H9 (cell line): ENCODE measurements at regions not wholly inside any gene's neighbourhood (a gene's known extent, or its start where the extent isn't known, plus 50 kb on each side); places are given as distances from the start of the nearest gene placed in this dataset.

Experiments
- DNase-seq: peaks from one replicate; pipeline ENCODE4 v3.0.0-alpha.2; 2017
- H2AFZ ChIP-seq: one replicate; pipeline ENCODE4 v1.6.1; 2013; ENCODE audit warnings: mild to moderate bottlenecking, low read length, control low read depth, moderate library complexity
- H2AK5ac ChIP-seq: 2 replicates; pipeline ENCODE4 v1.6.1; 2013; ENCODE audit warnings: low read length, control low read depth, mixed read lengths; ENCODE audit not compliant: insufficient read length
- H2BK120ac ChIP-seq: one replicate; pipeline ENCODE4 v1.6.1; 2013; ENCODE audit warnings: low read depth, mild to moderate bottlenecking, low read length, control low read depth, inconsistent platforms; ENCODE audit not compliant: poor library complexity, severe bottlenecking
- H2BK12ac ChIP-seq: 2 replicates; pipeline ENCODE4 v1.6.1; 2013; ENCODE audit warnings: low read length, control low read depth, mixed read lengths, low read depth; ENCODE audit not compliant: insufficient read length
- H2BK15ac ChIP-seq: 2 replicates; pipeline ENCODE4 v1.6.1; 2013; ENCODE audit warnings: low read depth, low read length, control low read depth
- H2BK20ac ChIP-seq: one replicate; pipeline ENCODE4 v1.6.1; 2013; ENCODE audit warnings: low read depth, mild to moderate bottlenecking, low read length, control low read depth, inconsistent platforms; ENCODE audit not compliant: poor library complexity, severe bottlenecking
- H2BK5ac ChIP-seq: 2 replicates; pipeline ENCODE4 v1.6.1; 2013; ENCODE audit warnings: low read length, control low read depth, mixed read lengths; ENCODE audit not compliant: insufficient read length
- H3K14ac ChIP-seq: 2 replicates; pipeline ENCODE4 v1.6.1; 2013; ENCODE audit warnings: low read length, control low read depth; ENCODE audit not compliant: insufficient read depth
- H3K18ac ChIP-seq: 2 replicates; pipeline ENCODE4 v1.6.1; 2013; ENCODE audit warnings: low read depth, mild to moderate bottlenecking, mixed read lengths, low read length, control low read depth; ENCODE audit not compliant: insufficient read length
- H3K23ac ChIP-seq: 2 replicates; pipeline ENCODE4 v1.6.1; 2013; ENCODE audit warnings: low read length, control low read depth, mixed read lengths, low read depth; ENCODE audit not compliant: insufficient read length
- H3K23me2 ChIP-seq: 2 replicates; pipeline ENCODE4 v1.6.1; 2013; ENCODE audit warnings: low read depth, mild to moderate bottlenecking, mixed read lengths, low read length, control low read depth; ENCODE audit not compliant: insufficient read length, poor library complexity, severe bottlenecking
- H3K27ac ChIP-seq: 2 replicates; pipeline ENCODE4 v1.5.1; 2013; ENCODE audit warnings: low read length, control low read depth, mixed read lengths, low read depth; ENCODE audit not compliant: insufficient read length
- H3K27me3 ChIP-seq: 2 replicates; pipeline ENCODE4 v1.6.1; 2013; ENCODE audit warnings: low read length, control low read depth, inconsistent platforms; ENCODE audit not compliant: insufficient read depth
- H3K4ac ChIP-seq: 2 replicates; pipeline ENCODE4 v1.6.1; 2013; ENCODE audit warnings: low read depth, mild to moderate bottlenecking, control low read depth, inconsistent platforms, low read length, moderate library complexity
- H3K4me1 ChIP-seq: 2 replicates; pipeline ENCODE4 v1.6.1; 2013; ENCODE audit warnings: low read length, control low read depth, inconsistent platforms; ENCODE audit not compliant: insufficient read depth
- H3K4me2 ChIP-seq: 2 replicates; pipeline ENCODE4 v1.6.1; 2013; ENCODE audit warnings: low read length, control low read depth, mixed read lengths; ENCODE audit not compliant: insufficient read length, insufficient read depth
- H3K56ac ChIP-seq: 2 replicates; pipeline ENCODE4 v1.6.1; 2013; ENCODE audit warnings: low read depth, mild to moderate bottlenecking, mixed read lengths, low read length, control low read depth; ENCODE audit not compliant: insufficient read length
- H3K79me1 ChIP-seq: 2 replicates; pipeline ENCODE4 v1.6.1; 2013; ENCODE audit warnings: low read depth, mild to moderate bottlenecking, moderate library complexity, low read length, control low read depth, inconsistent platforms; ENCODE audit not compliant: insufficient read depth, poor library complexity, severe bottlenecking
- H3K79me2 ChIP-seq: 2 replicates; pipeline ENCODE4 v1.6.1; 2013; ENCODE audit warnings: low read length, control low read depth, inconsistent platforms; ENCODE audit not compliant: insufficient read depth
- H3K9ac ChIP-seq: 2 replicates; pipeline ENCODE4 v1.6.1; 2013; ENCODE audit warnings: low read length, control low read depth, mixed read lengths; ENCODE audit not compliant: insufficient read length; ENCODE audit errors: extremely low read depth
- H3K9me3 ChIP-seq: one replicate; pipeline ENCODE4 v1.6.1; 2013; ENCODE audit warnings: low read depth, low read length, inconsistent platforms; ENCODE audit not compliant: control insufficient read depth
- H3T11ph ChIP-seq: one replicate; pipeline ENCODE4 v1.6.1; 2013; ENCODE audit warnings: mild to moderate bottlenecking, low read length, control low read depth, inconsistent platforms
- H4K20me1 ChIP-seq: one replicate; pipeline ENCODE4 v1.6.1; 2013; ENCODE audit not compliant: control insufficient read depth, insufficient read length, insufficient read depth
- H4K5ac ChIP-seq: 2 replicates; pipeline ENCODE4 v1.6.1; 2013; ENCODE audit warnings: low read depth, mild to moderate bottlenecking, mixed read lengths, low read length, control low read depth; ENCODE audit not compliant: insufficient read length
- H4K8ac ChIP-seq: replicated peaks from 2 replicates; pipeline ENCODE4 v1.6.1; 2013; ENCODE audit warnings: low read length, control low read depth, mixed read lengths, low read depth; ENCODE audit not compliant: insufficient read length
- H4K91ac ChIP-seq: 2 replicates; pipeline ENCODE4 v1.6.1; 2013; ENCODE audit warnings: low read depth, mild to moderate bottlenecking, moderate library complexity, mixed read lengths, low read length, control low read depth; ENCODE audit not compliant: insufficient read length
- H3K27ac Mint-ChIP-seq, 3 experiments: 2 replicates in 2 of 3; 3 replicates in 1 of 3; pipeline ENCODE4 v1.8.0; 2020 to 2021; ENCODE audit warnings: mixed read lengths in 3 of 3, mild to moderate bottlenecking in 1 of 3, moderate library complexity in 1 of 3
- H3K27me3 Mint-ChIP-seq: 2 replicates; pipeline ENCODE4 v1.8.0; 2021; ENCODE audit warnings: low read depth, mild to moderate bottlenecking, moderate library complexity, mixed read lengths
- H3K36me3 Mint-ChIP-seq, 3 experiments: 2 replicates in 2 of 3; 3 replicates in 1 of 3; pipeline ENCODE4 v1.8.0; 2020 to 2021; ENCODE audit warnings: low read depth in 3 of 3, mixed read lengths in 3 of 3; ENCODE audit not compliant: insufficient read depth in 1 of 3
- H3K4me1 Mint-ChIP-seq, 2 experiments: 2 replicates each; pipeline ENCODE4 v1.8.0; 2020; ENCODE audit warnings: mixed read lengths in 2 of 2
- H3K4me3 Mint-ChIP-seq, 2 experiments: 2 replicates in 1 of 2; 3 replicates in 1 of 2; pipeline ENCODE4 v1.8.0; 2020 to 2021; ENCODE audit warnings: mild to moderate bottlenecking in 2 of 2, mixed read lengths in 2 of 2, moderate library complexity in 1 of 2
- H3K9me3 Mint-ChIP-seq, 2 experiments: 2 replicates in 1 of 2; 3 replicates in 1 of 2; pipeline ENCODE4 v1.8.0; 2020; ENCODE audit warnings: mild to moderate bottlenecking in 2 of 2, mixed read lengths in 2 of 2, moderate library complexity in 1 of 2
- CTCF ChIP-seq: fragments of 200-600 bp; sonication (generic); conservative IDR thresholded peaks from 3 replicates; pipeline ENCODE4 v1.8.0; 2021; ENCODE audit warnings: antibody characterized with exemption, mild to moderate bottlenecking
- WGBS: extraction: QIAGEN DNeasy Blood & Tissue Kit; methylation state at CpG from one replicate; pipeline ENCODE4 v1.1.7; 2013; ENCODE audit warnings: missing lambda C conversion rate, low lambda C conversion rate, mixed read lengths; ENCODE audit not compliant: insufficient read length; ENCODE audit errors: extremely low coverage; 5-methylcytosine and 5-hydroxymethylcytosine counted together

DNA sequence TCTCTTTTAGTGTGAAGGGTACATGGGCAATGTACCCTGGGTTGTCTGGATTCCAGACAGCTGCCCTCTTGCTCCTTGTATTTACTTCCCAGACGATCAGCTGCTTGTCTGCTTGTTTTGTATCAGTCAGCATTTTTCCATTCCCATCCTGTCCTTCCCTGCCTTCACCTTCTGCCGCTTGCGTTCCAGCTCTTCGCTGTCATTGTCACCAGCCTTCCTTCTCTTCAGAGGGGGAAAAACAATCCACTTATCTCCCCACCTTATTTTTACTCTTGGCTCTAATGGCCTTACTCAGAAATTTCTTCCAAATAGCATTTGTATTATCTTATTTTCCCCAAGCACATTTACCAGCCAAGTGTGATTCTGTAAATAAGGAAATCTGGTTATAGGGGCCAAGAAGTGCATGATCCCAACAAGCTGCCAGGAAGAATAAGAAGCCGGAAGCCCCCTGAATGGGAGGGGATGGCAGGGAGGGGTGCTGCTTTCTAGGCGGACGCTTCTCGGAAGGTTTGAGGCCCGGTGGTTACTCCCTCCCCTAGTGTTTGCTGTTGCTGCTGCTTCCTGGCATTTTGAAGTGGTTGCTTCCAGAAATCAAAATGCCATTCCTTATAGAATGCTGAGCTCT, 497.6 kb downstream of the NTRK3 start:
- Histone ChIP-seq H3K23ac (no peak overlapping the region), H4K20me1 (peaks cover 2% of the 10 kb centered on the region), H3K79me1 (no peaks in the 10 kb centered on the region), H4K8ac (no peak overlapping the region), H3K27me3 (no peaks in the 10 kb centered on the region), H3K14ac (no peak overlapping the region), H3K4ac (no peak overlapping the region), H3T11ph (no peak overlapping the region), H2BK15ac (no peak overlapping the region), H3K4me2 (no peak overlapping the region), H3K23me2 (no peaks in the 10 kb centered on the region), H3K4me1 (no peaks in the 10 kb centered on the region), H3K18ac (no peak overlapping the region), H4K91ac (no peak overlapping the region), H2AK5ac (no peak overlapping the region), H3K9ac (no peak overlapping the region), H2BK20ac (no peak overlapping the region), H3K9me3 (no peaks in the 10 kb centered on the region), H2BK120ac (no peak overlapping the region), H4K5ac (no peak overlapping the region), H2AFZ (no peak overlapping the region), H2BK12ac (no peak overlapping the region), H2BK5ac (no peak overlapping the region), H3K27ac (no peak overlapping the region), H3K79me2 (no peaks in the 10 kb centered on the region), H3K56ac (no peak overlapping the region)
- Mint-ChIP-seq H3K36me3 (no peaks in the 10 kb centered on the region), H3K27ac (no peak overlapping the region), H3K4me1 (peaks cover 2% of the 10 kb centered on the region in 2 experiments), H3K27me3 (no peaks in the 10 kb centered on the region; the same call in 1 of the 2 replicates), H3K4me3 (no peak overlapping the region), H3K9me3 (no peaks in the 10 kb centered on the region)
- TF ChIP-seq CTCF, result no peak
- WGBS, result no CpG with 5 or more reads among the region's 9 CpGs
- no peak for DNase-seq
